B cell (primary cell): ENCODE measurements at regions not wholly inside any gene's neighbourhood (a gene's known extent, or its start where the extent isn't known, plus 50 kb on each side); places are given as distances from the start of the nearest gene placed in this dataset.

Experiments used
- CTCF ChIP-seq: fragments of 200-600 bp; IDR thresholded peaks from one replicate; pipeline ENCODE4 v1.8.0; 2022; ENCODE audit warnings: antibody characterized with exemption, mild to moderate bottlenecking
- EZH2 ChIP-seq: IDR thresholded peaks from 2 replicates; pipeline ENCODE4 v1.6.1; 2012; ENCODE audit warnings: borderline replicate concordance, low read depth, mild to moderate bottlenecking, moderate library complexity, low read length; ENCODE audit not compliant: insufficient read depth, poor library complexity, severe bottlenecking

DNA sequence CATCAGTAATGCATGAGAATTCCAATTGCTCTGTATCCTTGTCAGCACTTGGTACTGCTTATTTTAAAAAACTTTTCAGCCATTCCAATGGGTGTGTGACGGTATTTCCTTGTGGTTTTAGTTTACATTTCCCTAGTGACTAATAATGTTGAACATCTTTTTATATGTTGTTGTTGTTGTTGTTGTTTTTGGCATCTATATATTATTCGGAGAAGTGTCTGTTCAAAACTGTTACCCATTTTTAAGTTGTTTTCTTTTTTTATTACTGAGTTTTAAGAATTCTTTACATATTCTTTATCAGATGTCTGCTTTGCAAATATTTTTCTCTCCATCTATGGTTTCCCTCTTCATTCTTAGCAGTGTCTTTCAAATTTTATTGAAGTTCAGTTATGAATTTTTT is 231.1 kb upstream of the POU3F1 start:
- no peak for TF ChIP-seq CTCF
- TF ChIP-seq EZH2: no peak
